Activated CD8-positive, alpha-beta memory T cell treated with anti-CD3 and anti-CD28 coated beads for 36 hours (primary cell): ENCODE measurements at regions not wholly inside any gene's neighbourhood (a gene's known extent, or its start where the extent isn't known, plus 50 kb on each side); places are given as distances from the start of the nearest gene placed in this dataset.
"Not testable (repeated sequence)": the region's sequence is repeated elsewhere in the genome, so short reads cannot be mapped to it uniquely, and the experiment has no call there.

Experiments
- CTCF ChIA-PET: fragments of 350-600 bp; sonication (Branson Sonifier 250); formaldehyde crosslinking; loops from one replicate; lab custom pipeline; 2021; ENCODE audit warnings: antibody characterized with exemption; lab: Charles Lee
- POLR2A ChIA-PET: fragments of 350-600 bp; sonication (Branson Sonifier 250); formaldehyde crosslinking; loops from one replicate; lab custom pipeline; 2021; ENCODE audit warnings: antibody characterized with exemption; lab: Charles Lee

GRCh38 chr5:86411596-86411995 lies 206.1 kb upstream of the COX7C start:
- CTCF ChIA-PET = no interaction called here
- POLR2A ChIA-PET = no interaction called here

- POLR2A ChIA-PET = no interaction called here
- CTCF ChIA-PET = no interaction called here
Measured at GRCh38 chr5:86427158-86427557, 190.6 kb upstream of the COX7C start.

- ChIA-PET POLR2A (no interaction called here), CTCF (no interaction called here)
Measured at GRCh38 chr5:86439593-86440110, 178.1 kb upstream of the COX7C start.

- ChIA-PET POLR2A (no interaction called here), CTCF (no interaction called here)
Measured at GRCh38 chr5:86442036-86442745, 175.6 kb upstream of the COX7C start.

- ChIA-PET CTCF (no interaction called here), POLR2A (no interaction called here)
Measured at GRCh38 chr5:86447362-86447761, 170.4 kb upstream of the COX7C start.

- ChIA-PET POLR2A (no interaction called here), CTCF (no interaction called here)
Measured at GRCh38 chr5:86452251-86452650, 165.5 kb upstream of the COX7C start.

GRCh38 chr5:86460519-86460918 lies 157.2 kb upstream of the COX7C start:
- ChIA-PET CTCF (no interaction called here), POLR2A (no interaction called here)

- CTCF ChIA-PET = no interaction called here
- POLR2A ChIA-PET = no interaction called here
Measured at GRCh38 chr5:86461169-86461956, 156.4 kb upstream of the COX7C start.

- CTCF ChIA-PET = no interaction called here
- POLR2A ChIA-PET = no interaction called here
Measured at GRCh38 chr5:86463339-86463738, 154.4 kb upstream of the COX7C start.

GRCh38 chr5:86465052-86465838 lies 152.5 kb upstream of the COX7C start:
- ChIA-PET CTCF (no interaction called here), POLR2A (no interaction called here)

- CTCF ChIA-PET = not testable (repeated sequence)
Measured at GRCh38 chr5:86466721-86467120, 151.0 kb upstream of the COX7C start.

GRCh38 chr5:86482008-86482407 lies 135.7 kb upstream of the COX7C start:
- CTCF ChIA-PET = no interaction called here
- POLR2A ChIA-PET = no interaction called here

More at GRCh38 chr5:86466721-86467120, 151.0 kb upstream of the COX7C start:
- POLR2A ChIA-PET = not testable (repeated sequence)

- ChIA-PET CTCF (no interaction called here), POLR2A (no interaction called here)
Measured at GRCh38 chr5:86493777-86494176, 124.0 kb upstream of the COX7C start.

- ChIA-PET POLR2A (no interaction called here), CTCF (no interaction called here)
Measured at GRCh38 chr5:86500947-86501346, 116.8 kb upstream of the COX7C start.

GRCh38 chr5:86507574-86507973 lies 110.2 kb upstream of the COX7C start:
- ChIA-PET POLR2A (no interaction called here), CTCF (no interaction called here)

GRCh38 chr5:86510330-86510915 lies 107.3 kb upstream of the COX7C start:
- POLR2A ChIA-PET, CTCF ChIA-PET: not testable (repeated sequence)

- CTCF ChIA-PET = no interaction called here
- POLR2A ChIA-PET = no interaction called here
Measured at GRCh38 chr5:86523718-86524117, 94.0 kb upstream of the COX7C start.

- ChIA-PET CTCF (no interaction called here), POLR2A (no interaction called here)
Measured at GRCh38 chr5:86525622-86526021, 92.1 kb upstream of the COX7C start.

GRCh38 chr5:86526811-86527348 lies 90.9 kb upstream of the COX7C start:
- POLR2A ChIA-PET = no interaction called here
- CTCF ChIA-PET = no interaction called here

GRCh38 chr5:86532429-86532828 lies 85.3 kb upstream of the COX7C start:
- ChIA-PET CTCF (no interaction called here), POLR2A (no interaction called here)
